HEK293 (cell line): ENCODE measurements at regions not wholly inside any gene's neighbourhood (a gene's known extent, or its start where the extent isn't known, plus 50 kb on each side); places are given as distances from the start of the nearest gene placed in this dataset.

Source experiments
- BCL11B ChIP-seq: fragments of 450-650 bp; formaldehyde crosslinking; IDR thresholded peaks from 2 replicates; pipeline ENCODE4 v1.5.1; 2016; ENCODE audit warnings: low read depth, missing biosample characterization, missing genetic modification characterization
- CTCF ChIP-seq: fragments of 450-650 bp; formaldehyde crosslinking; IDR thresholded peaks from 2 replicates; pipeline ENCODE4 v1.5.1; 2016; ENCODE audit warnings: missing biosample characterization, missing genetic modification characterization
- MZF1 ChIP-seq: fragments of 450-650 bp; formaldehyde crosslinking; IDR thresholded peaks from 2 replicates; pipeline ENCODE4 v1.5.1; 2017; ENCODE audit warnings: missing biosample characterization, missing genetic modification characterization, borderline replicate concordance
- PRDM10 ChIP-seq: fragments of 450-650 bp; formaldehyde crosslinking; IDR thresholded peaks from 2 replicates; pipeline ENCODE4 v1.5.1; 2016; ENCODE audit warnings: missing biosample characterization, missing genetic modification characterization
- YY1 ChIP-seq: fragments of 450-650 bp; formaldehyde crosslinking; IDR thresholded peaks from 2 replicates; pipeline ENCODE4 v1.5.1; 2018; ENCODE audit warnings: missing biosample characterization, missing genetic modification characterization
- ZBTB21 ChIP-seq: fragments of 450-650 bp; formaldehyde crosslinking; IDR thresholded peaks from 2 replicates; pipeline ENCODE4 v1.5.1; 2017; ENCODE audit warnings: missing biosample characterization, missing genetic modification characterization
- ZBTB7A ChIP-seq: fragments of 450-650 bp; formaldehyde crosslinking; IDR thresholded peaks from 2 replicates; pipeline ENCODE4 v1.5.1; 2016; ENCODE audit warnings: low read depth, missing biosample characterization, missing genetic modification characterization
- ZNF239 ChIP-seq: fragments of 450-650 bp; formaldehyde crosslinking; IDR thresholded peaks from 2 replicates; pipeline ENCODE4 v1.5.1; 2016; ENCODE audit warnings: missing biosample characterization, missing genetic modification characterization
- ZNF629 ChIP-seq: fragments of 450-650 bp; formaldehyde crosslinking; IDR thresholded peaks from 2 replicates; pipeline ENCODE4 v1.5.1; 2017; ENCODE audit warnings: missing biosample characterization, missing genetic modification characterization
- ZNF707 ChIP-seq: fragments of 450-650 bp; formaldehyde crosslinking; IDR thresholded peaks from 2 replicates; pipeline ENCODE4 v1.5.1; 2016; ENCODE audit warnings: missing biosample characterization, missing genetic modification characterization

GRCh38 chr13:27713767-27714166, 78.5 kb upstream of the GSX1 start:
- no peak for TF ChIP-seq CTCF (tag by site-specific recombination)
- TF ChIP-seq ZNF629 (tag by site-specific recombination): no peak
- TF ChIP-seq ZBTB21 (tag by site-specific recombination): no peak
- TF ChIP-seq ZNF239 (tag by site-specific recombination): no peak
- TF ChIP-seq PRDM10 (tag by site-specific recombination): no peak
- no peak for TF ChIP-seq ZNF707 (tag by site-specific recombination)
- no peak for TF ChIP-seq YY1 (tag by site-specific recombination)
- TF ChIP-seq ZBTB7A (tag by site-specific recombination): no peak
- no peak for TF ChIP-seq BCL11B
- no peak for TF ChIP-seq MZF1 (tag by site-specific recombination)
